Fibroblast of skin of right biceps (primary cell): ENCODE measurements at regions not wholly inside any gene's neighbourhood (a gene's known extent, or its start where the extent isn't known, plus 50 kb on each side); places are given as distances from the start of the nearest gene placed in this dataset.
A peak's percentile ranks its signal among the peaks of the same experiment; 100 is the strongest.

ENCODE experiments used
- DNase-seq: peaks from one replicate; pipeline ENCODE4 v3.0.0-alpha.2; 2013

DNA sequence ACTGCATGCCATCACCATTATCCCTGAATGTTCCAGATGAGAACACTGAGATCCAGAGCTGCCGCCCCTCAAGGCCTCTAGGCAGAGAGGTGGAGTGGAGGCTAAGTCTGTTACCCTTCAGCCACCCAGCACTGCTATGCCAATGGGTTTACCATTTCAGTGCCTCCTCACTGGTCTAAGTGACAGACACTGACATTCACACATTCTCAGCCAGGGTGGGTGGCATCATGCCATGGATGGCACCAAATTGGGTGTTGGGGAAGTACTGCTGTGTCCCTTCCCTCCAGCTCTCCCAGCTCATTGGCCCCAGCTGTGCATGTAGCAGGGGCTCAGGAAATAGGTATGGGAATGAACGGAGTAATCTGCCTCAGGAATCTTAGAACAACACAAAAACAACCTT is 96.8 kb upstream of the PLET1 start:
- DNase-seq: no peak

DNA sequence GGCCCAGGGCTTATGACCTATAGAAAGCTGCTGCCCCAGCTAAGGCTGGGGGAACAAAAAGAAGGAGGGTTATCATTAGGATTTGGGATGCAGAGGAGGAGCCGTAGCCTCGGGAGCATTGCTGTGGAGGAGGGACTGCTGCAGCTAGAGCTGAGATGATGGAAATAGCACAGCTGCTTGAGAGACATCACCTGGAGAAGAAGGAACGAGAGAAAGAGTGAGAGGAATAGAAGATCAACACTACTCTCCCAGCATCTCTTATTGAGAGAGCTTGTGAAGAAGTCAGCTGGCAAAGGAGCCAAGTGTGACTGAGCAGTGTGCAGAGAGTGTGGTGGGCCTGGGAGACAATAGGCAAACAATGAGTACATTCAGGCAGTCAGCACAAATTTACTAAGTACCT is 100.7 kb upstream of the PLET1 start:
- DNase-seq: no peak

DNA sequence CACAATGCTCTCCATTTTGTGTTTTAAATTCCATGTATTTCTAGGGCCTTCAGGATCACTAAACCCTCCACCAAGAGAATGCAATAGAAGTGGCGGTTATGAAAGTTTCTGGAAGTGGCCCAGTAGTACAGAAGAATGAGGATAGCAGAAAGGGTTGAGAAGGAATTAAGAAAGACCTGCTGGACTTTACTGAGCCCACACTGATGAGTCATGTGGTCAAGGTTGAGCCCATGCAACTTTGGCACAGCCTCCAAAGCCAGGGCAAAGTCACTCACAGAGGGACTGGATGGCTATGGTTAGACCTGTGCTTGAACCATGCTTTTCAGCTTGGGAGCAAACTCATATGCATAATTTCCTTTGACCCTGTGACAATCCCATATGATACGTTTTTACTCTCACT is 102.9 kb upstream of the PLET1 start:
- DNase-seq: no peak

DNA sequence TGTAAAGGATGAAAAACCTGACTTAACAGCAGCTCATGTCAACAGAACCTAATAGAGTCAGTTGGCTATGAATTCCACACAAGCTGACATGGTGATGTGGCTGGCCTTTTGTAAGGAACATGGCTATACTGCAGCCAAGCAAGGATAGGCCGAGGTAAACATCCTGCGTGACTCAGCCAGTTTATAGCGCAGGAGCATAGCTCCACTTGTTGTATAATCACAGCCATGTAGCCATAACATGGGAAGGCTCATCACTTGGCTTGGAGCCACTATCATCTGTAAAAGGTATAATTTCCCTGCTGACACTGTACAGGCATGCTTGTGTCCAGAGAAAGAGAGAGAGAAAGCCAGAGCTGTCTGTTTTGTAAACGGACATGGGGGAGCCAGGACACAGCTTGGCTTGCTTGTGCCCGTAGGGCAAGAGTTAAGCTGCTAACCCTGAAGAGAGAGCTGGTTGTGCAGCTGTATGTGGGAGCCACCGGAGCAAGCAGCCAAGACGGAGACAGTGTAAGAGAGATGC is 104.4 kb upstream of the PLET1 start:
- DNase-seq: peak; percentile 83

DNA sequence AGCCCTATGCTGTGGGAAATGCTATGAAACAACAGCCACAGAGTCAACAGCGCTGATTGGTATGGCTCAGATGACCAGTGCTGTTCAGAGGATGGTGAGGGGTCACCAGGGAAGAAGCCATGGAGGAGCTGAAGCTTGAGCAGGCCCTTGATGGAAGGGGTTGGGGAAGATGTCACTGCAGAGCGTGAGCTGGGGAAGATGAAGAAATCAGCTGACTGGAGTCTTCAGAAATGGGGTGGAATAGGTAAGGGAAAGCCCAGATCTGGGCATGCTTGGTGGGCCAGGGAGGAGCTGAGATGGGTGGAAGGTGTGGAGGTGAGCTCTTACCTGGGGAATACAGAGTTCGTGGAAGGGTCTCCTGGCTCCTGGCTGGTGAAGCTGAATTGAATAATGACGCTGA is 105.4 kb upstream of the PLET1 start:
- DNase-seq: no peak

DNA sequence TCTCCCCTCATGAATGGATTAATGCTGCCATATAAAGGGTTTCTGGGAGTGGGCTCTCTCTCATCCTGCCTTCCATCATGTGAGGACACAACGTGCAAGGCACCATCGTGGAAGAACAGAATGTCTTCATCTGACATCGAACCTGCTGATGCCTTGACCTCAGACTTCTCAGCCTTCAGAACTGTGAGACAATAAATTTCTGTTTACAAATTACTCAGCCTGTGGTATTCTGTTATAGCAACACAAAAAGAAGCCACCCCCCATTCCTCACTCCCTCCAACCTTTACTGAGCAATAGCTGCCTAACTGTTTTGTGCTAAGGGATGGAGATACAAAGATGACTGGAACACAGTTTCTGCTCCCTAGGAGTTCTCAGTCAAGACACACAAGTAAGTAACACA is 106.1 kb upstream of the PLET1 start:
- DNase-seq: no peak

DNA sequence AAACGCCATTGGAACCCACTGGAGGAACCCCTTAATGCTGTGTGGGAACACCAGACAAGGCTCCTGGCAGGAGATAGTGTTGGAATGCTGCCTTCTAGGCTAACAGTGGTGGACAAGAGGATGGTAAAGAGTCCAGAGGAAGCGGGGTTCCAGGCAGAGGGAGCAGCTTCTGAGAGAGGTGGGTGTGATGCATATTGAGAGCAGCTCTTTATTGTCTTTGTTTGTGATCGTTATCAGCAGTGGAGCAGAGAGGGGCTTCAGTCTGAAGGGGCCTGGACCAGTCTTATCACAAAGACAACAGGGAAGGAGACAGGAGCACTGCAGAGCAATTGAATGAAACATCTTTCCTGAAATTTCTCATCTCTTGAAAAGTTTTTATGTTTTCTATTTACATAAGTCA is 106.8 kb upstream of the PLET1 start:
- DNase-seq: no peak

DNA sequence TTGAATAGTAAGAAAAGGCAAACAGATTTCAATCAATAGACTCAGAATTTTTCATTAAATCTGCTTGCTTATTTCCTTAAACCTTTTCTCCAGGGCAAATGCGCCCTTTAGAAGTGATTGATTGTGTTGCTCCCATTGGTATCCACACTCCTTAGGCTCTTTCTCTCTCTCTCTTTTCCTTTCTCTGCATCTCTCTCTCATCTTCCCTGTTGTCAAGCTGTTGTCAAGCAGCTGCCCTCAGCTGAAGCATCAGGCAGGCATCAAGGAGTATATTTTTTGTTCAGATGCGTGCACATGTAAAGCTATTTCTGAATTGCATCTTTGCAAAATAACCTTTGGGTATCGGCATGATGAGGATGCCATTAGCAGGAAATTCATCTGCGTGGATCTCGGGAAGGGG is 107.2 kb upstream of the PLET1 start:
- no peak for DNase-seq

DNA sequence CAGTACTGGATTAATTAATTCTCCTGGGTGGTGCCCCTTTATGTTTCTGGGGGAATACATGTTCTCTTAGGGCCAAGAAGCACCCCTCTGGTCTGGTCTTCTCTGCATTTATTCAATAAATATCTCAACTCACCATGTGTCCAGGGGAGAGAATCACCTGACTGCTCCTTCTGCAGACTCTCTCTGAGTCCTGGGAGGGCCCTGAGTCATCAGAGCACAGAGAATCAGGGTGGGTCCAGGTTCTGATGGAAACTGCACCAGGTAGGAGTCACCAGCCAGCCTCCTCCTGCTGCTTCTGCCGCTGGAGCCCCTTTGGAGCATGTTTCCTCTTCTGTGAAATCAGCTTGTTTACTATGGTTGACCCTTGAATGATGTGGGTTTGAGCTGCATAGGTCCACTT is 107.7 kb upstream of the PLET1 start:
- DNase-seq: no peak

DNA sequence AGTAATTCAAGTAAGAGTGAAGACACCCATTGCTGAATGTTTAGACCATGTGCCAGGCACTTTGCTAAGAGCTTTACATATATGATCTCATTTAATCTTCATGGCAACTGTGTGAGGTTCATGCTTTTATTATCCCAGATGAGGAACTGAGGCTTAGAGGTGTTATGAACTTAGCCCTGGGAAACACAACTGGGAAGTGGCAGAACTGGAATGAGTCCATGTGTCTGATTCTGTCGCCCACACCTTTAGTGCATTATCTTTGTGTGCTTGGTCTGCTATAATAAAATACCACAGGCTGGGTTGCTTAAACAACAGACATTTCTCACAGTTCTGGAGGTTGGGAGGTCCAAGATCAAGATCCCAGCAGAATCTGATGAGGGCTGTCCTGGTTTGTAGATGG is 108.7 kb upstream of the PLET1 start:
- no peak for DNase-seq

DNA sequence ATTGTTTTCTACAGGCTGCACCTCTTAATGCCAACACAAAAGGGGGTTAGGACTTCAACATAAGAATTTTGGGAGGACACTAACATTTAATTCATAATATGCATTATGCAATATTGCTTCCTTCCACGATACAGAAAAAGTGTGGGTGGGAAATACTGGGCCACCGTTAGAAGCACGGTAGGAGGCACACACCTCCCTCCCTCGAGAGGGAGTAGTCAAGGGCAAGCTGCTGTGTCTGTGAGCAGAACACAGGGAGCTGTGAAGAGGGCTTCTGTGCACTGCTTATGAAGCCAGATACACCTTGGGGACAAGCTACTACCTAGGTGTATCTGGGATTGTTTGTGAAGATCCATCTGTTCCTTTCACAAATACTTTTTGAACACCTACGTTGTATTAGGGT is 109.3 kb upstream of the PLET1 start:
- DNase-seq: no peak

DNA sequence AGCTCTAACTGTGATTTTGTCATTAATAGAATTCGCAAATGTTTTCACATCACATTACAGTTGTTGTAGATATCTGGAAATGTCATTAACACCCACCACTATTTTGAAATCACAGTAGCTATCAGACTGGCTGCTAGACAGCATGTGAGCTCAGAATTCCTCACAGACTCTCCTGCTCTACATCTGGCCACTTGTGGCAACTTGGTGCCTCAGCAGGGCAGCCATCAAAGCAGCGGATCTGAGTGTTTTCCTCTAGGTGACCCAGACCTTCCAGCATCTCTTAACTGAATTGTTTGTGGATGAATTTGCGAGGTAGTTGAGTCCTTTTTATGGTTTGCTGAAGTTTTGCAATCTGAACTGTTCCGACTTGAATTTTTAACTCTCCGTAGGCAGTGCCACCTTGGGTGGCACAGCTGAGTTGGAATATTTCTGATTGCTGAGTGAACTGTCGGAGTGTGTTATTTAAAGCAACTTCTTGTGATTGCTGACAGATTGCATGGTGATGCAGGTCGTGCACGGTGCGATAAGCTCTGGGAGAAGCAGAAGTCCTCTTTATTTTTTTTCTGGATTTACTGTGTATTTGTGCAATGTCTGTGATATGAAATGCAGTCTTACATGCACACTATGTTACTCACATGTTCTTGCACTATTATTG is 114.0 kb upstream of the PLET1 start:
- DNase-seq: no peak

DNA sequence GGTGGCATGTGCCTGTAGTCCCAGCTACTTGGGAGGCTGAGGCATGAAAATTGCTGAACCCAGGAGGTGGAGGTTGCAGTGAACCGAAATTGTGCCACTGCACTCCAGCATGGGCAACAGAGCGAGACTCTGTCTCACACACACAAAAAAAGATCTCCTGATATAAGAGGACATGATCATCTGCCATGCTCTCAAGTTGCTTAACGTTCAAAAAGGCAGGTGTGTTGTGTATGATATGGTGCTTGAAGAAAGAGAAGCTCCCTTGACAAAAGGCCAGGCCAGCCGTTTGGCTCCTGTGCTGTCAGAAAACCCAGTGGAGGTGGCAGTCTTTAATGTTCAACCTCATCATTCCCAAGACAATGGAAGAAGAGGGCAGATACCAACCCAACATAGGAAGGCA is 117.3 kb upstream of the PLET1 start:
- DNase-seq: no peak

DNA sequence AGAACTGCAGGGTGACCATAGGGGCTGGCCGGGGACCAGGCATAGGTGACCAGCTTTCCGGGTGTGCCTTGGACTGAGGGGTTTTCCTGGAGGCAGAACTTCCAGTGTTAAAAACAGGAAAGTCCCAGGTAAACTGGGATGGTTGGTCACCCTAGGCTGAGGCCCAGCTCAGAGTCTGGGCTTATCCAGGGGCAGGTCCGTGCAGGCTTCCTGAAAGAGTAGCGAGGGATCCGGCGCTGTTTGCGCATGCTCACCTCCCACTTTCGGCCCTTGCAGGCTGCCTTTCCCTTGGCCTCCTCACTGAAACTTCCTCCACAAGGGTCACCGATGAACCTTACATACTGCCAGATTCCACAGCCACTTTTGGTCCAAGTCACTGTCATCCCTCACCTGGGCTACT is 119.8 kb upstream of the PLET1 start:
- DNase-seq: no peak

DNA sequence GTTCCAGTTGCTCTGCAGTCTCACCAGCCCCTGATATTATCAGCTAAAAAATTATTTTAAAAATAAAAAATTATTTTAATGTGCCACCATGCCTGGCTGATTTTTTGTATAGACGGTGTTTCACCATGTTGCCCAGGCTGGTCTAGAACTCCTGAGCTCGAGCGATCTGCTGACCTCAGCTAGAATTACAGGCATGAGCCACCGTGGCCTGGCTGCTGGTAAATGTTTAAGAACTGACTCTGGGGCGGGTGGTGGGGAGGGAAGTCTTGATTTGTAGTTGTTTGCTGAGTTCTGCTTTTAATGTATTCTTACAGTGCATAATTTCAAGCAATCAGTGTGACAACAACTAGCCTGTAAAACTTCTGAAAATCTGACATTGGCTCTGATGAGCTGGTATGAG is 120.9 kb upstream of the PLET1 start:
- DNase-seq: no peak

DNA sequence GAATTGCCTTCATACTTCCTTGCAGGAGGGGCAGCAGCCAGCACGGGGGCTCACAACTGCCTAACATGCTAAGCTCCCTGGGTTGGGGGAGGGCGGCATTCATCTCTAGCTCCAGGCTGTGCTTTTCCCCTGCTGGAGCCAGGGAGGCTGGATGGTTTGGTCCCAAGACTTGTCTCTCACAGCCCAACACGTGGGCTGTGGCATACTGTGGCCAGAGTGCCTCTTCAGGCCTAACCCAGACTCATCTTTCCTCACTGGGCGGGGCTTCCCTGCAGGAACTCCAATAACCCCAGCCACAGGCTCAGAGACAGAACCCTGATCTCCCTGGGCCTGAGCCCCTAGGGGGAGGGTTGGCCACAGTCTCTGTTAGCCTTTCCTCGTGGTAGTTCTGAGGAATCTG is 121.9 kb upstream of the PLET1 start:
- no peak for DNase-seq

DNA sequence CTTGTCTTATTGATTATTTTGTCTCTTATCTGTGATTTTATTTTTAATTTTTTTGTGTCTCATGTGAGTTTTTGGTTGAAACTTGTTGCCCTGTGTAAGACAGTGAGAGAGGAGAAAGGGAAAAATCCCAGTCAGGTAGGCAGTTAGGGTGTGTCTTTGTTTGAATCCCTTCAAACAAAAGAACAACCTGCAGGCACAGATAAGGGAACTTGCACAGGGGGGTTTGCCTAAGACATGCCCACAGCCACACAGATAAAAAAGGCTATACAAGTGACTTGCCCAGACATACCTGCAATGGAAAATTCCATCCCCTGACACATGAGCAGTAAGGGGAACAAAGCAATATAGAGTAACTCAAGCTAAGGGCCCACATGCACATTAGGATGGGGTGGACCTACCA is 127.8 kb upstream of the PLET1 start:
- no peak for DNase-seq

DNA sequence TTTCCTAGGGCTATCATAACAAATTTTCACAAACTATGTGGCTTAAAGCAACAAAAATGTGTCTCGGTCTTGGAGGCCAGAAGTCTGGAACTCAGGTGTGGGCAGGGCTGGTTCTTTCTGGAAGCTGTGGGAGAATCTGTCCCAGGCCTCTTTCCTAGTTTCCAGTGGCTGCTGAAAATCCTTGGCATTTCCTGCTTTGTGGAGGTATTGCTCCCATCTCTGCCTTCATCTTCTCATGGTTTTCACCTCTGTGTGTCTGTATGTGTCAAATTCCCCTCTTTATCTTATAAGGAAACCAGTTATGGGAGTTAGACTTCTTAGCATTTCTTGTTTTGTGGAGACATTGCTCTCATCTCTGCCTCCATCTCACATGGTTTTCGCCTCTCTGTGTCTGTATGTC is 130.4 kb upstream of the PLET1 start:
- DNase-seq: no peak

DNA sequence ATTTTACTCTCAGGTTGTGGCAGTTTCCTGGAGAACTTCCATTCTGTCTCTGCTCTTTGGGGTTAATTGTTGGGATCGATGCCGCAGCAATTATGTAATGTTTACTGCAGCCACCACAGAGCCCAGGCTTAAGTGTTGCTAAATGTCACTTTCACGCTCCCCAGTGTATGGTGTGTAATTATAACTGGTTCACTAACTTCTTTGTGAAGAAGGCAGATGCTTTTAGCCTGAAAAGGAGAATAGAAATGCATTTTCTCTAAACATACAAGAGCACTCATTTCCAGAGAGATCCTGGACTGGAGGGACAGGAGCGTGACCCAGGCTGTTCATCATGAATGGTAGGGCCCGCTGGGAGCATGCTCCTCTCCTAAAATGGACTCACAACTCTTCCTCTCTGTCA is 132.2 kb upstream of the PLET1 start:
- DNase-seq: no peak

DNA sequence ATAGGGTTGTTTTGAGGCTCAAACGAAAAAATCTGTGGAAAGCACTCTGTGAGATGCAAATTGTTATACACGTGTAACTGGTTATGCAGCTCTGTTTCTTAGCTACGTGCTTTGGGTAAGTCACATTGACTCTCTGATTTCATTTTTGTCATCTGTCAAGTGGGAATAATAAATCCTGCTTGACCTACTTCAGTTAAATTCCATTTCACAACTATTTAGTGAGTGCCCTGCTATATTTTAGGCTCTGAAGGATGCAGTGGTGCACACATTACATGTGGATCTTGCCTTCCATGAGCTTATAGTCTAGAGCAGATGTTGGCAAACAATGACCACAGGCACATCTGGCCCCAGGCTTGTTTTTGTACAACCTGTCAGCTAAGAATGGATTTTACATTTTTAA is 133.6 kb upstream of the PLET1 start:
- no peak for DNase-seq

DNA sequence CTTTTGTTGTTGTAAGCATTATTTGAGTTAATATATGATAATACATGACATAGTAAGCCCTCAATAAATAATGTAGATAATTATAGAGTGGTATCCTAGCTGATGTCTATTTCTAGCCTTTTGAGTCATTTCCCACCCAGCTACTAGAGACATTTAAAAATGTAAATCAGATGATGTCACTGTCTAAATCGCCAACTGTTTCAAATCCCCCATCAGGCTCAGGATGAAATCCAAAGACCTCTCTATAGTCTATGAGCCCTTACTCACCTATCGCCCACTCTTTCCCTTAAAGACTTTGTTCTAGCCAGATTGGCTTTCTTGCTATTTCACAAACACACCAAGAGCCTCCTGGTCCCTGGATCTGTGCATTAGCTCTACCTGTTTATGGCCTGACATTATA is 135.4 kb upstream of the PLET1 start:
- peak; percentile 36 for DNase-seq

DNA sequence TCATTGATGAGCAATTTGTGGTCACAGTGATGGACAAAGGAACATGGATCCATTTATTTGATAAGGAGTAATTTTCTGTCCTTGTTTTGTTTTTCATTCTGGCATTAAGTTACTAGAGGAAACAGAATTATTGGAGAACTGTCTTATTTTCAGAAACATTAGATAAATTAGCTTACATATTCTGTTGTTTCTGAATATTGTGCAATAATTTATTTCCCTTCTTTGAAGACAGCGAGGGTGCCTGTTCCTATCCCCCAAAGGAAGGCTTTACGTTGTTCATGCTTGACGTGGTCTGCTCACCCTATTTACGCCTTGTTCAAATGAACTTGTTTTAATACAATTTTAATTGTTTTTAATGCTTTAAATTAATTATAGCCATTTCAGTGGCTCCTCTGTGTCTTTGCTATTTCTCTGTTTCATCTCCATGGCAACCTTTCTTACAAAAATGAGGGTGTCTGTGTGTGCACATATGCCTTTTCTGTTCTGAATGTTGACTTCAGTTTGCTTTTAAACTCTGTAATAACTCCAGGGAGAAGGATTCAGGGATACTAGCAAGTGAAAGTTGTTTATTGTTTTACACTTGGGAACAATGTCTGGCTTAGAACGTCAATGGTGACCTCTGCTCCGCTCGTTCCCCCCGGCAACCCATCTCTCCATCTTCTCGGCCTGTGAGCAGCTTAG is 138.3 kb upstream of the PLET1 start:
- DNase-seq: no peak

DNA sequence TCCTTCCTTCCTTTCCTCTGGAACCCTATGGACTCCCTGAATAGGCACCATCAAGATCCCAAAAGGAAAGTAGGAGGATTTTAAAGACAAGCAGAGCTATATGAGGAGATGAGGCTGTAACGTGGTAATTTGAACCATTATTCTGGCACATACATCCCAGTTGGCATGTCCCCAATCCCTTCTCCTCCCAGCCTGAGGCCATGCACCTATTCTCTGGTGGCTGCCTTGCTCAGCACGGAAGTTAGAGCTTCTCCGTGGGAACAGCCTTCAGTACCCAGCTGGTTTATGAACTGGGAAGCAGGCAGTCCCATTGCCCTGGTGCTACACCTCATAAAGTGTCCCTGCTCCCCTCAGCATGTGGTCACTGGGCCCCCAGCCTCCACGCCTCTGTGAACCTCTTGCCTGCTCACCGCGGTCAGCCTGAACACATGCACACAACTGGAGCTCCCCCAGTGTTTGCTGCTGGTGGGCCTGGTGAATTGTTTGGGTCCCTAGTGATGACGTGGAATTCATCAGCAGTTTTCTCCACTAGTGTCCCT is 139.9 kb upstream of the PLET1 start:
- no peak for DNase-seq

DNA sequence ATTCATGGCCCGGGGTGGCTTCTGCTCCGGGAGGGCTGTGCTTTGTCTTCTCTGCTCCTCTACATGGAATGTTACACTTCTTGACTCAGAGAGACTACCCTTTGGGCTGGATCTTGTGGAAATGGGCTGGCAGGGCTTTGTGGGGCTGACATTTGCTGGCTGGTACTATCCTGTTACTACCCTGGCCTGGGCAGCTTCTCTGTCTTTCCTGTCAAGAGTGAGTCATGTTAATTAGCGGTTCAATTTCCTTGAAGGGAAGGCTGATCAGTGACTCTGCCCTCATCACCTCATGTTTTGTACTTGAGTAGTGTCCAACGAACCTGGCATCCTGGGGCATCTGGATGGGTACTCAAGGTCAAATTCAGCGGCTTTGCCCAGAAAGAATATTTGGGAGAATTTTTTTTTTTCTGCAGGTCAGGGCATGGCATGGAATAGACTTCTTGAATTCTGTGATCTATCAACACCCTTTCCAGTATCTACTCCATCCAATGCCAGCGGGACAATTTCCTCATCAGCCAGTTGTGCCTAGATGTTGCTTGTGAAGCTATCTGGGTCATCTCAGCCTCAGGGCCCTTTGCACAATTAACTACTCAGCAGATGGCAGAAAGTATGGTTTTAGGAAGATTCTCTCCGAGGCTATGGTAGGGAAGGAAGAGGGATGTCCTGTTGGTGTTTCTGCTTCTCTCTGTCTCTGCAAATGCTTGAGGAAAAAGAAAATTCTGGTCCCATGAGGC is 140.5 kb upstream of the PLET1 start:
- peak; percentile 2 for DNase-seq
